Colonic mucosa (tissue), 4 donors: ENCODE measurements at regions not wholly inside any gene's neighbourhood (a gene's known extent, or its start where the extent isn't known, plus 50 kb on each side); places are given as distances from the start of the nearest gene placed in this dataset.

Source experiments
- DNase-seq: peaks from one replicate; pipeline ENCODE4 v3.0.0-alpha.2; 2020
- H3K27ac ChIP-seq: fragments of 200-600 bp; one replicate; pipeline ENCODE4 v1.8.0; 2021
- H3K27me3 ChIP-seq: fragments of 200-600 bp; one replicate; pipeline ENCODE4 v1.8.0; 2021
- H3K36me3 ChIP-seq: fragments of 200-600 bp; one replicate; pipeline ENCODE4 v1.8.0; 2021
- H3K4me1 ChIP-seq: fragments of 200-600 bp; one replicate; pipeline ENCODE4 v1.8.0; 2021; ENCODE audit warnings: mild to moderate bottlenecking
- H3K4me3 ChIP-seq: fragments of 200-600 bp; one replicate; pipeline ENCODE4 v1.8.0; 2021
- H3K9ac ChIP-seq, 2 donors: one replicate each; pipeline ENCODE4 v1.7.0; 2013; ENCODE audit warnings: control low read depth in 2 of 2, low read depth in 2 of 2, low read length in 2 of 2
- H3K9me3 ChIP-seq: fragments of 200-600 bp; one replicate; pipeline ENCODE4 v1.8.0; 2021
- intact Hi-C: fragments of 100-400 bp; cut with DNase I; formaldehyde crosslinking; loops from one replicate; pipeline ENCODE4 v1.14.1; 2022
- TF ChIP-seq, protein P1 (sequence below): fragments of 200-600 bp; IDR thresholded peaks from one replicate; pipeline ENCODE4 v1.8.0; 2022; ENCODE audit warnings: antibody characterized with exemption, mild to moderate bottlenecking
- donor health status: healthy.
- donor health status: DM: no; HTN: no; CAD: no.
- donor health status: DM: no; HTN: no; CAD: no.

DNA sequence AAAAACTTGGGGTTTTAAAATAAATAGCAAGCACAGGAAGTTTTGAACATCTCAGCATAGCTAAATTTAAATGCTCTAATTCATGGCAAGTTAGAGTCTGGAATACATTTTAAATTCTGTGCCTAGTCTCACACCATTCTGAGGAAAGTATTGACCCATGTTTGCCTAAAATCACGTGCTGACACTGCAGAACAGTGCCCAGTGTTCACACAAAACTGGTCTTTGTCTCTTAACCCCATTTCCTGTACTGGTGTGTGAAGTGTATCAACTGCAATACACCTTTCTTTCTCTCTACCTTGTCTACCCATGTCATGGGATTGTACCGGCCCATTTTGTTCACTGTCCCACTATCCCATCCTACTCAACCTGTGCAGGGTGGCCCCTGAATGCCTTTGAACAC is 749.7 kb upstream of the POM121L12 start:
- H3K36me3 ChIP-seq: no peaks in the 10 kb centered on the region
- H3K27me3 ChIP-seq: no peaks in the 10 kb centered on the region
- no peaks in the 10 kb centered on the region for H3K4me1 ChIP-seq
- no peak overlapping the region for H3K4me3 ChIP-seq
- H3K9ac ChIP-seq: no peak overlapping the region
- intact Hi-C loops: no loop called here
- H3K9me3 ChIP-seq: no peaks in the 10 kb centered on the region
- no peak for DNase-seq
- no peak overlapping the region for H3K27ac ChIP-seq
- TF ChIP-seq, protein P1, sequence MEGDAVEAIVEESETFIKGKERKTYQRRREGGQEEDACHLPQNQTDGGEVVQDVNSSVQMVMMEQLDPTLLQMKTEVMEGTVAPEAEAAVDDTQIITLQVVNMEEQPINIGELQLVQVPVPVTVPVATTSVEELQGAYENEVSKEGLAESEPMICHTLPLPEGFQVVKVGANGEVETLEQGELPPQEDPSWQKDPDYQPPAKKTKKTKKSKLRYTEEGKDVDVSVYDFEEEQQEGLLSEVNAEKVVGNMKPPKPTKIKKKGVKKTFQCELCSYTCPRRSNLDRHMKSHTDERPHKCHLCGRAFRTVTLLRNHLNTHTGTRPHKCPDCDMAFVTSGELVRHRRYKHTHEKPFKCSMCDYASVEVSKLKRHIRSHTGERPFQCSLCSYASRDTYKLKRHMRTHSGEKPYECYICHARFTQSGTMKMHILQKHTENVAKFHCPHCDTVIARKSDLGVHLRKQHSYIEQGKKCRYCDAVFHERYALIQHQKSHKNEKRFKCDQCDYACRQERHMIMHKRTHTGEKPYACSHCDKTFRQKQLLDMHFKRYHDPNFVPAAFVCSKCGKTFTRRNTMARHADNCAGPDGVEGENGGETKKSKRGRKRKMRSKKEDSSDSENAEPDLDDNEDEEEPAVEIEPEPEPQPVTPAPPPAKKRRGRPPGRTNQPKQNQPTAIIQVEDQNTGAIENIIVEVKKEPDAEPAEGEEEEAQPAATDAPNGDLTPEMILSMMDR: no peak

DNA sequence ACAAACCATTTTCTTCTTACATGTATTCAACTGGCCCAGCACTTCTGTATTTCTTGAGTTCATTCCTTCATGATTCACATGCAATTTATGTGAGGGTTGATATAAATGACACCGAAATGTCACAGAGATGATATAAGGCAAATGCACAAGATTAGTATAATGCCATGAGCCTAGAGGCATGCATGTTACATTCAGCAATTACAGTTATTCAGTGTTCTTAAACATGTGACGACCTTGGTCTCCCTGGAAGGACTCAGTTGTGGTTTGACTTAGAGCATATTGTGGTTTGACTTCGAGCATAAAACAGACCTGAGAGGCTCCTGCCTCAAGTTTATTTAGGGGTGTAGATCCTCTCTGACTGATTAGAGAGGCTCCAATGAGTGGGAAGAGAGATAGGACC is 752.1 kb upstream of the POM121L12 start:
- no peak for DNase-seq
- Histone ChIP-seq H3K36me3 (no peaks in the 10 kb centered on the region), H3K4me1 (no peaks in the 10 kb centered on the region), H3K9me3 (no peaks in the 10 kb centered on the region), H3K4me3 (no peak overlapping the region), H3K9ac (no peak overlapping the region), H3K27ac (no peak overlapping the region), H3K27me3 (no peaks in the 10 kb centered on the region)
- TF ChIP-seq, protein P1: no peak
- intact Hi-C loops: no loop called here

DNA sequence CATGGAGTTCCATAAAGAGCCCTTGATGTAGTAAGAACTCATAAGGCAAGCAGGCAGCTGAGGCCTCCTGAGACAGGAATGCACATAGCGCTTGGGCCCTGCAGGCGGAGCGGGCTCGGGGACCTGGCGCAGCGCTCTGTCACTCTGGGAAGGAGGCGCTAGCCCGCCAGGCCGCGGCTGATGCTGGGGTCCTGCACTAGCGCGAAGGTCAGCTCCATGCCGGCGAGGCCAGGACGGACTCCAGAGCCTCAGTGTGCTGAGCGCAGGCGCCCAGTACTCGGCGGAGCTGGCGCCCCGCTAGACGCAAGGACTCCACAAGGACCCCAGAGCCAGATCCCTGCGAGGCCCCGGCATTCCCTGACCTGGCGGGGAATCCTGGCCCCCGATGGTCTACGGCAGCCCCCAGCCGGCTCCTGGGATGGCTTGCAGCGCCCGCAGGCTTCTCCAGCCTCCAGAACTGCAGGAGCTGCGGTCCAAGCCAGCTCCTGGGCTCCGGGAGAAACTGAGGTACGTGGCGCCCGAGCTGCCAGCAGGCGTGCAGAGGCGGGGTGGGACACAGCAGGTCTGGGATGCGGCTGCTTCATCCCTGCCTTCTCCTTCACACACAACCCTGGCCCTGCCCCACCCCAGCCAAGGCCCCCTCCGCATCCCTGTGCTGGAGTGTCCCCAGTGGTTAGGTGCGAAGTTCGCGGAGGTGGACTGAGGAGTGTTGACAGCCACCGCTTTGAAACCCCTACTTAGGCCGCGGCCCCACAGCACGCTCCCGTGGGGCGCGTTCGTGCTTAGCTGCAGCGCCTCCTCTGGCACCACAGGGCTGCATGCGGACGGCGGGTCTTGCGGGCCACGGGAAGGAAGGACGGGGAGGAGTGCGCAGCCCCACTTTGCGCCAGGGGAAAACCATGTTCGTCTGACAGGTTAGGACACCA is 761.5 kb upstream of the POM121L12 start:
- intact Hi-C loops: no loop called here
- H3K27ac ChIP-seq: no peak overlapping the region
- H3K9ac ChIP-seq: no peak overlapping the region
- no peak for DNase-seq
- no peaks in the 10 kb centered on the region for H3K9me3 ChIP-seq
- no peaks in the 10 kb centered on the region for H3K36me3 ChIP-seq
- TF ChIP-seq, protein P1: no peak
- H3K27me3 ChIP-seq: no peaks in the 10 kb centered on the region
- no peaks in the 10 kb centered on the region for H3K4me1 ChIP-seq
- no peak overlapping the region for H3K4me3 ChIP-seq

DNA sequence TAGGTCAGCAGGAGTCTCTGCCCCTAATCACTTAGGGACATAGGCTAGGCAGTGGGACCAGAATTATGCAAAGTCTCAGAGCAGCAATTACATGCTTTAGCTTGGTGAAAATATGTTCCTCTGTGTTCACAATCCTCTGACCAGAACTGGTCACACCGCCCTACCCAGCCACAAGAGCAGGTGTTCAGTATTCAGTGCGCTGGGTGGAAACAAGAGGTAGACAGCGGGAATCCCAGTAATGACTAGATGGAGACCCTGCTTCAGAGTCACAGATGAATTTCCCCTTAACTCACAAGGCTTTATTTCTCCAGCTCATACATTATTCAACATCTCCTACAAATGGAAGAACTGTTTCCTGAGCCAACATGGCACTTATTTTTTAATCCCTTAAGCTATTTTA is 763.7 kb upstream of the POM121L12 start:
- no peak overlapping the region for H3K27ac ChIP-seq
- no peaks in the 10 kb centered on the region for H3K36me3 ChIP-seq
- no peak overlapping the region for H3K4me3 ChIP-seq
- H3K9ac ChIP-seq: no peak overlapping the region
- H3K4me1 ChIP-seq: no peaks in the 10 kb centered on the region
- H3K27me3 ChIP-seq: no peaks in the 10 kb centered on the region
- DNase-seq: no peak
- intact Hi-C loops: no loop called here
- TF ChIP-seq, protein P1: no peak
- no peaks in the 10 kb centered on the region for H3K9me3 ChIP-seq

DNA sequence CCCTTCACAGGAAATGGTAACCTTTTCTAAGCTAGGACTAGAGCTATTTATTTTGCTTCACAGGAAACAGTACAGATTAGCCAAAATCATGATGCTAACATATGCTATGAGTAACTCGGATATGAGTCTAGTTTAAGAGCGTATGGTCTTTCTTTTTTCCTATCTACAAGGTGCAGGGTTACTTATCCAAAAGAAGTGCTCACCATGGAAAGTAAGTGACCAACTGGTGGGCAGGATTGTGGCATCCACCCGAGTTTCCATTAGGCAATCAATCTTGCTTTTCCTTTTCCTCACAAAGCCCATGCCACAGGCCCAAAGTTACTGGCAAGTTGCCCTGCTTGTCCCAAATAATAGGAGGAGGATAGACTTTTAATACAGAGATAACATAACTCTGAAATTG is 765.1 kb upstream of the POM121L12 start:
- Histone ChIP-seq H3K27me3 (no peaks in the 10 kb centered on the region), H3K36me3 (no peaks in the 10 kb centered on the region), H3K9ac (no peak overlapping the region), H3K4me3 (no peak overlapping the region), H3K9me3 (no peaks in the 10 kb centered on the region), H3K4me1 (no peaks in the 10 kb centered on the region), H3K27ac (no peak overlapping the region)
- intact Hi-C loops: no loop called here
- DNase-seq: no peak
- TF ChIP-seq, protein P1: no peak
